GM18861 (cell line): ENCODE measurements at regions not wholly inside any gene's neighbourhood (a gene's known extent, or its start where the extent isn't known, plus 50 kb on each side); places are given as distances from the start of the nearest gene placed in this dataset.

Source experiments
- ATAC-seq: cut with Tn5 transposase; IDR thresholded peaks from one replicate; pipeline ENCODE4 v1.9.1; 2021; ENCODE audit not compliant: unreplicated experiment

DNA sequence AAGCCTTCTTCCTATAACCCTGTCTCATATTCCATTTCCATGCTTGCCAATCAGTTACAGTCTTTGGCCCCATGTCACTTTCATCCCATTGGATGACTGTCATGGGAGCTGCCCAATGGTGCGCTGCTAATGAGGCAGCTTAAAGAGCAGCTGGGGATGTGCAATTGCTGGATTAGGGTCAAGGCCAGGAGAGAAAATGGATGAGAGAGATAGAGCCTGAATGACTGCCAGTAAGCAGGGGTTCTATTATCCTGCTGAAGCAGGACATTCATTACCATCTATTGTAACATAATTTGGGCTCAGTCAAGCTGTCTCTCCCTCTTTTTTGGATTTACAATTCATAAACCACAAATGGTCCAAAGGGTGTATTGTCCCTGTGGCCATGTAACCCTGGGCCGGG lies 909.0 kb downstream of the CENPC start:
- no peak for ATAC-seq

DNA sequence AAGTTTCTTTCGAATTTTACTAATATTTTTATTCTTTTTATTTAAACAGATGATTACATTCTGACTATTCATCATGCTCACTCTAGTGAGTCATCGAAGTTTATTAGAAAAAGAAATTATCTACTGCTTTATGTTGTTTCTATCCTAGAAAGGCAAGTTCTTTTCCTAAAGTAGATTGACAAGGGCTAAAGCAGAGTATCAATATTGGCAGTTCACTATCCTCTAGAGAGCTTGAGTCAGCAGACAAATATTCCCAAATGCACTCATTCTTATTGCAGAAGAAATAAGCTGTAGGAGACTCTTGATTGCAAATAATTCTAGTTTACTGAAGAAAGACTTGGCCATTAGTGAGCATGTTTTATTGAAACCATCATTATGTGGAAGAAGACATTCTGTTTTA lies 911.8 kb downstream of the CENPC start:
- no peak for ATAC-seq

DNA sequence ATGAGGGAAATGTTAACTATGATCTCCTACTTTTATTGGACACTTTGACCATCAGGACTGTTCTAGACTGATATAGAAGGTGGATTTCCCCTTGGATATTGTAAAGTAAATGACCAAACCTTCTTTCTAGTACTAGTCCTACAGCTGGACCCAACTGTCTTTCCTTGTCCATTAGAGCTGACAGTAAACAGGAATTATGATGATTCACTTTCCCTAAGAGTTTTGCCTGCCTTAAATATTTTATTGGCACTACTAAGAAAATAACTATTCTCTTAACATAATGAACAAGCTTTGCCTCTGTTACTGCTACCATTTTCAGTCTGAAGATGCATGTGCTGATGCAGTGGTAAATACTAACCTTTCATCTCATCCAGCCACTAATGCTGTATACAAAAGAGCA lies 915.4 kb downstream of the CENPC start:
- no peak for ATAC-seq

DNA sequence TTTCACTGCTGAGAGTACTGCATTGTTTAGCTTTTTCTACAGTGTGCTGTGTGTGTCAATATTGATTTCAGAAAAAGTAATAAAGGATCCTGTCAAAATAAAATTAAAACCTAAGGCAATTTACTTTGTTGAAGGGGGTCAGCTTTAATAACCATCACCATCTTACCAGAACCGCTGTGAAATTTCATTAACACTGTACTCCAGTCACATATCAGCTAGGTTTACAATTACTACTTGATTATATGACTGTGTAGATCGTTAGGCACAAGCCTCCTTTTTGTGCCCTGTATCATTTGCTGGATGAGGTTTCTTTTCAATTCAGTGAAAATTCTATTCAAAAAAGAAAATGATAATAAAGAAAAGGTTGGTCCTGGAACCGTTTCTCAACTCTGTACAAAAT lies 917.2 kb downstream of the CENPC start:
- no peak for ATAC-seq

DNA sequence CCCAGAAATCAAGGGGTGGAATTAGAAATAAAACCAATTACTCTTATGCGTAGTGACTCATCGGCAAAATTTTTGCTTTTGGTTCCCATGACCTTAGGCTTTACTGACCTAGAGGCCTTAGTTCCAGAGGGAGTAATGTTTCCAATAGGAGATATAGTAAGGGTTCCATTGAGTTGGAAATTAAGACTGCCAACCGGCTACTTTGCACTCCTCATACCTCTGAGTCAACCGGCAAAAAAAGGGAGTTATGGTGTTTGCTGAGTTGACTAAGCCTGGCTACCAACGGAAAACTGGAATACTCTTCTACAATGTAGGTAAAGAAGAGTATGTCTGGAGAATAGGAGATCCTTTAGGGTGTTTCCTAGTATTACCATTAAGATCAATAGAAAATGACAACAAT lies 919.8 kb downstream of the CENPC start:
- ATAC-seq = no peak

DNA sequence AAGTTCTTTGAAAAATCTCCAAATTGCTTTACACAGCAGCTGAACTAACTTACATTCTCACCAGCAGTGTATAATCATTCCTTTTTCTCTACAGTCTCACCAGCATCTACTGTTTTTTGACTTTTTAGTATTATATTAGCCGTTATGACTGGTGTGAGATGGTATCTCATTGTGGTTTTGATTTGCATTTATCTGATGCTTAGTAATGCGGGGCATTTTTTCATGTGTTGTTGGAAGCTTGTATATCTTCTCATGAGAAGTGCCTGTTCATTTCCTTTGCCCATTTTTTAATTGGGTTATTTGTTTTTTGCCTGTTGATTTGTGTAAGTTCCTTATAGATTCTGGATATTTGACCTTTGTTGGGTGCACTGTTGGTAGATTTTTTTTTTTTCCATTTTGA lies 931.7 kb downstream of the CENPC start:
- no peak for ATAC-seq

DNA sequence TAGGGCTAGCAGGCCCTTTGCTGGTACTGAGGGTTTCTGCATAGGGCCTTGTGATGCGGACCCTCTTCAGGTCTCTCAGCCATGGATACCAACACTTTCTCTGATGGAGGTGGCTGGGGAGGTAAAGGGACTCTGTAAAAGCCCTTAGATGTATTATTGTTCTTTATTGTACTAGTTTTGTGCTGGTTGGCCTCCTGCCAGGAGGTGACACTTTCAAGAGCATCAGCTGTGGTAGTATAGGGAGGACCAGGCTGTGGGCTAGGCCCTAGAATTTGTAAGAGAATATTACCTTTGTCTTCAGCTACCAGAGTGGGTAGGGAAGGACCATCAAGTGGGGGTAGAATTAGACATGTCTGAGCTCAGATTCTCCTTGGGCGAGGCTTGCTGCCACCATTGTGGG lies 936.3 kb downstream of the CENPC start:
- ATAC-seq = no peak

DNA sequence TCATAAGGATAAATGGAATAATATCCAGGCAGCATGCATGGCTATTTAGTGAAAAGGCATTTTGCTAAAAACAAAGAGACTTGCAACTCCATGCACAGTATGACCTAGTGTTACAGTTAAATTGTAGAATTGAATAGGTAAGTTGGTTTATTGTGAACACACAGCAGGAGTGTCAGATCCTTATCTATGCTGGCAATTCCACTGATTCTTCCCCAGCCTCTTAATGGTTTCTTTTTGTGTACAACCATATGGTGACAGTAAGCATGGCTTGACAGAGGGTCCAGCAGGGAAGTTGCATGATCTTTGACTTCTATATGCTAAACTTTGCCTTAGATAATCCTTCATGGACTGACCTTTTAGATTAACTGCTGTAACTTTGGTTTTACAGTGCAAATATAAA lies 936.6 kb upstream of the EPHA5 start:
- no peak for ATAC-seq

DNA sequence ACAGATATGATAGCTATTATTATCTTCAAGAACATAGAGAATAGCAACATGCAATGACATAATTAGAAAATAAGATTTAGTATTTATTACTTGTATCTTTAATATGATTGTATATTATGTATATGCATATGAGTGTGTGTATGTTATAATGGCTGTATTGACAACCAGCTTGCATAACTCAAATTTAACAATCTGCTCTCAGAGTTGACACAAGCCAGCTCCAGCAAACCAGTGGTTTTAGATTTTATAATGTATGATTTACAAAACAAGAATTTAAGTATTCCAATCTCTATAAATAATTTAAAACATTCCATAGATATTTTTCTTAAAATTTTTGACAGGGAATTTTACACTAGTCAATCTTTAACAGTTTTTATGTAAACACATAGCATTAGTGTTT lies 935.9 kb upstream of the EPHA5 start:
- ATAC-seq = no peak

DNA sequence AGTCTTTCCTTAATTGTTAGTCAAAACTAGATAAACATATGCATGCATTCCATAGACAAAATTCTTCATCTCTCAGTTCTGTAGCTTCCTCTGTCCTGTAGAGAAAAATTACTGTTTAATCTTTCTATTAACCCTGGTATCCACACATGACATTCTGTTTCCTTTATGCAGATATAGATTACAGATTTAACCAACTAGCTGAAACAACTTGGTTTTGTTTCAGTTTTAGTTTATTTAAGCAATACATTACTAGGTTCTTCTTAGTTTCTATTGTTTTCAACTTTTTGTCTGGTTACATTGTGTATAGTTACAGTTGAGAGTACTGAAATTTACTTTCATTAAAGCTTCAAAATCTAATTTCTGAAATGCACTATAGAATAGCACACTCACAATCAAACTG lies 933.9 kb upstream of the EPHA5 start:
- ATAC-seq = no peak

DNA sequence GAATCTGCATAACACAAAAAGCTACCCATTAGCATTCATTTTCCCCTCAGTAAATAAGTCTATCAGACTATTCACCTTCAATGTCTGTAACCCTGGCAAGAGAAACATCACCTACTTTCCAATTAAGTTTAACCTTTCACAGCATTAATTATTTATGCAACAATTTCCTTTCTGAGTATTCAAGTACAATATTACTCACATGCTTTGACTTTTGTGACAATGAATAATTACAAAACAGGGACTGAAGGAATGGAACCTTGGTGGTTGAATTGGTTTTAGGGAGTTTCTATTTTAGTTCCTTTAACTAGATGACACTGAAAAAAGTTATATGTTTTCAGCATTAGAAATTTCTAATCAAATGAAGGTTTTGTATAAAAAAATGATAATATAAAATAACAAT lies 932.3 kb upstream of the EPHA5 start:
- ATAC-seq = no peak

DNA sequence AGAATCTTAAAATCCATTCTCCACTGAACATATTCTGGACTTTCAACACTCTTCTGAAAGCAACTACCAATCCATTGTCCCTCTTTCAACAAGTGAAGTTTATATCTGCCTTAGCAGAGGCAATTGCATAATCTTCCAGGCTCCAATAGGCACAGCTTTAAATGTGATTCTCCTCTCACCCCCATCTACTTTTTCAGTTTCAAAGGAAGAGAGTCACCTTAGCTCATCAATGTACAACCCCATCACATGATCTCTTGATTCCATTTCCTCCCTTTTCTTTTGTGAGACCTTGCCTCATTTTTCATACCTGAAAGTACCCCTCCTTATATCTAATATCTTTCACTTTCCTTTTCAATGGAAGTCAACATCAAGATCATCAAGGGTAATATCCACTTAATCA lies 921.7 kb upstream of the EPHA5 start:
- ATAC-seq = no peak

DNA sequence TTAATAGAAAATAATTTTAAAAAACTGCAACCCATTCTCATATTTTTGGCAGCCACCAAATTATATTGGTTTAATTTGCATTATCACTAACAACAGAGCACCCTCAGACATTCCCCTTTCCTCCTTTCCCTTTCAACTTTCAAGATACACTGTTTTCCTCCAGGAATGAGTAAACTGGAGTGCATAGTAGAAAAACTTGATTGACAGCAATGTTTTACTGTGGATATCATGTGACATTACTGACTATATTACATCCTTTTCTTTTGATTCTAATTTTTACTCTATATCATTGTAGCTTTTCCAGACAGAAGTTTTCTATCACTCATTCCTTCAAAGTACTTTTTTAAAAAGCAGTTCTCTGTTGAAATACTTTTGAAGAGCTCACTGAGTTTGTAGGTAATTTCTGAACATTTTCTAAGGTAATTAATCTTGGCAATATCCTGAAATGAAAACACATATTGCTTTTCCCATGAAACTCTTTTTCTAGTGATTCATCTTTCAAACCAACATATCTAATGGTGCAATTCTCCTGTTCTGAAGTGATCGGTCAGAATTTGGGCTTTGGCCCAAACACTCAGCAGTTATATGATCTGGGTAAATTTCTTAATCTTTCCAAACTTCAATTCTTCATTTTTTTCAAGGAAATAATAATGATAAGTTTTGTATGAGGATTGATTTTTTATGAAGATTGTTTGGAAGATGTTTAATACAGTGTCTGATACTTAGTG lies 920.4 kb upstream of the EPHA5 start:
- no peak for ATAC-seq

DNA sequence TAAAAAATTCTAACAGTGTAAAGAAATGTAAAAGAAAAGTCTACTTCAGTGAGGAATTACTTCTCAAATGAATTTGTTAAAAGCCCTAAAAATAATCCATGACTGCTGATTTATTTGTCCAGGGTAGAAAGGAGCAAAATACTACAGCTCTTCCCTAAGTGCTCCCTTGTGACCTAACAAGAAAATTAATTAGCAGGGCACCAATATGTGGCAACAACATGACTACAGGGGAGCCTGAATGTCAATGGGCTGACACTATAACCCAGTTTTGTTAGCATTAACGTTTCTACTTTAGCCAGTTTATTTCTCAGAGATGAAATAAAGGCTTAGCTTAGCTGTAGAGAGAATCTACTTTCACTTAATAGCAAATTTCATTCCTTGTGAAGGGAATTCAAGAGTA lies 918.9 kb upstream of the EPHA5 start:
- no peak for ATAC-seq

DNA sequence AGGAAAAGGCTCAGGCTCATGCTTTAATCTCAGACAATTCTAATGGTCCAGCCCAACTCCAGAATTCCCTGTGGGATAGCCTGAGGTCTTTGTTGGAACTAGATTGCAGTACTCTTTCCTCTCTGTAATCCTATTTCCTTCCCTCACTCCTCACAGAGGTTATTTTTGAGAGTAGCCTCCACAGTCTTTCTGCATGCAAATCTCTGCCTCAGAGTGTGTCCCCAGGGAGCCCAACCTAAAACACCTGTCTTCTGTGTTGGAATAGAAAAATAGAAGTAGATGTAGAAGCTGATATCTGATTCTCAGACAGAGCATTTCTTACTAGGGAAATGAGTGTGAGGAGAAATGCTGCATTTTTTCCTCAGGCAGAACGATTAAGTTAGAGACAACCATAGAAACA lies 915.5 kb upstream of the EPHA5 start:
- no peak for ATAC-seq

DNA sequence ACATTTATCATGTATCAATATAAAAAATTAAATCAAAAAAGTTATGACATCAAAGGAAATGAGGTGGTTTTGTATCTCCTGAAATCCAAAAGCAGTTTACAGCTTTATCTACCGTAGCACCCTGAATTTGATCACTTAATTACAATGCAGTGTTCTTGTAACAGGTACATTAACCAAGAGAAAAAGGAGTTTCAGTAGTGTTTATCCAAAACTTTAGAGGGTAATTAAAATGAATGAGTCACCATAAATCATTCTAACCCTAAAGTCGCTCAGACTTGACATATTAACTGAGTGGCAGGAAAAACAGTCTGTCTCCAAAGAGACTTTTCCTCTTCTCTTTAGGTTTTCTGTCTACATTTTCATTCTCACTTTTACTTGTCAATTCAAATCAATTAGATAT lies 907.6 kb upstream of the EPHA5 start:
- no peak for ATAC-seq

DNA sequence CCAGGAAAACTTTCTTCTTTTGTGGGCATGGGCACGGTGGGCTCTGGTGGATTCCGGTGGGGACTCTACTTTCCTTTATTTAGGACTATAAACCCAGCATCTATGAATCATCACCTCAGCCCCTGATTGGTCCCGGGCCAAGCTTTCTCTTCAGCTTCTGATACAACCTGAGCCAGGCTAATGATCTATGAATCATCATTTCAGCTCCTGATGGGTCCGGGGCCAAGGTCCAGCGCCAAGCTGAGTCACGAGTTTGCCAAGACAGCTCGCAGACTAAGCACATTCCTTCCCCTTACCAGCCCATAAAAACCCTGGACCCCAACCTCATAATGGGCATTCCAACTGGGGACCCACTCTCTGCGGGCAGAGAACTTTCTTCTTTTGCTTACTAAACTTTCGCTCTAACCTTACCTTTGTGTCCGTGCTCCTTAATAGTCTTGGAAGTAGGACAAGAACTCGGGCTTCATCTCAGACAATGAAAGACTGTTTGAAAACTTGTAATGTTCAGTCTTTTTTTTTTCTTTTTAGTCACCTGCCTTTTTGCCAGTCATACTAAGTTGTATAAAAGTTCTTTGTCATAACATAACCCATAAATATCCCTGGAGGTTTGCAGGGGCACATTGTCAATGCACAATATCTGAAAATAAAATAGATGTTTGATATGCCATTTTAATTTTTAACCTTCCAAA lies 904.9 kb upstream of the EPHA5 start:
- no peak for ATAC-seq

DNA sequence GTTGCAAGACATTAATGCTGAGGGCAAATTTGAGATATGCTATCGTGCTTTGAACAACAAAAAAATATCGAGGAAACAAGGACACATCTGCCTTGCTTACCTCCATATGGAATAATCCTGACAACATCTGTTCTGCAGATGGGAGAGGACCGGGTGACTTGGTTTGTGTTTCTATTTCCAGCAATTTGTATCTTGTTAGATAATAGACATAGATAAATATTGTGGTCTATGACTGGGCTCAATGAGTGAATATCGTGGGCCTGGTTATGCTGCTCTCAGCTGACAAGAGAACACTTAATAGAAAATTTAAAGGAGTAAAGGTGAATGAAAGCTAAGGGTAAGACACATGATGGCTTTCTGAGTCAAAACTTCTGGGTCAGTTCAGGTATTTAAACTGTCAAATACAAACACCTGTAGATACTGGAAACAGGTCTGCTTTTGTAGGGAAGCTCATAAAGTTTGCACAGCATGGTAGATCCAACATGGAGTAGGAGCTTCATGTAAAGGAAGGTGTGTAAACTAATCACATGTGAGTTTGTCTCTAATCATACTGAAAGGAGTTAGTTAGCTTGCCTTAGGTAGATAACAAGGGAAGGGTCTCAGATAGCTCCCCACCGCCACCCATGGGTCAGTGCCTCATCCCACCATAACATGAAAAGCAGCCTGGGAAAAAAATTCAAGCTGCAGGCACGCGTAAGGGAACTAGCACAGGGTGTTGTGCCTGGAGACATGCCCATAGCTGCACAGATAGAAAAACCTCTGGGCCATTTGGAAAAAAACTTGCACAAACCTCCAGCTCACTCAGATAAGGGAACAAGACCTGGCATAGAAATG lies 904.1 kb upstream of the EPHA5 start:
- ATAC-seq = no peak

DNA sequence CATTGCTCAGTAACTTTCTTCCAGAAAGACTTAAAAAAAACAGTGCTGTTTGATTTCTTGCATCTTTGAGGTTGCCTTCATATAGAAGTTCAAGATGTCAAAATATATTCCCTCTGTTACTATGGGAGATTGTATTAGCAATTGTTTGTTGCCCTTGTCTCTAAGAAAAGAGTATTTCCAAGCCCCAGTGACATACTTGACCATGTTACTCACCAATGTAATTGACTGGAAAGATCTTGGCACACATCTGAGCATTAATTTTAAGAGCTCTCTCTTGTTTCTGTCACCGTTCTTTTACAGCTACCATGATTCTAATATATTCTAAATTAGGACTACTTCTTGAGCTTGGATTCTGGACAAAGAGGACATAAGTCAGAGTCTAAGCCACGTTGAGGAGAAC lies 902.7 kb upstream of the EPHA5 start:
- ATAC-seq = no peak

DNA sequence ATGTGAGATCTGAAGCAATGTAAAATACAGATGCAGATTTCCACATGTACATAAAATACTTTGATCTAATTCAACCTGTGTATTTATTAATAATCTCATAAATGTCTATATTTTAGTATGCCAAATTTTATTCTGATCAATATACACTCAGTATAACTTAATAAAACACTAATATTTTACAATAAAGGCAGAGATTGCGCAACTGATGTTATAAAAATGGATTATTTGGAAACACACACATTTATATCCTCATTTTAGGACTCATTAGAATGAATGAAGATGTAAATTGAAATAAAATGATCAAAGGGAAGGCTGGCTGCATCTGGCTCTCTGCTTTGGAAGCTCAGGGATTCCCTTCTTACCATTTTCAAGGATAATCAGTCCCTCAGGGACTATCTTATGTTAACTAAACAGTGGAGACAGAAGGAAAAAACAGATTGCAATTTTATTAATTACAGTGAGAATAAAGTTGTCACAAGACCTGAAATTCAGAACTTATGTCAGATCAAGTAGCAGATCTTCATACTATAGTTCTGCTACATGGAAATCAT lies 900.9 kb upstream of the EPHA5 start:
- no peak for ATAC-seq

DNA sequence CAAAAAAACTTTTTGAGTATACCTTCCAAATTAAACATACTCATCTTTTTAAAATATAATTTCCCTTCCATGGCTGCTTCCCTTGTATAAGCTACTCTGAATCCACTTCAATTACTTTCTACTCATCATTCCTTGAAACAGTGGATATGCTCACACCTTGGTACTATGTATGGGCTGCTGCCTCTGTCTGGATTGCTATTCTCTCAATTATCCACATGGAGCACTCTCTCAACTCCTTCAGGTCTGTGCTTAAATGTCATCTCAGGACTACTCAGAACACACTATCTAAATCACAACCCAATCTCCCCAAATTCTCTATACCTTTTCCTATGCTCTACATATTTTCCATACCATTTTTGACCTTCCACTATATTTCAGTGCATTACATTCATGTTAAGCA lies 898.9 kb upstream of the EPHA5 start:
- ATAC-seq = no peak

DNA sequence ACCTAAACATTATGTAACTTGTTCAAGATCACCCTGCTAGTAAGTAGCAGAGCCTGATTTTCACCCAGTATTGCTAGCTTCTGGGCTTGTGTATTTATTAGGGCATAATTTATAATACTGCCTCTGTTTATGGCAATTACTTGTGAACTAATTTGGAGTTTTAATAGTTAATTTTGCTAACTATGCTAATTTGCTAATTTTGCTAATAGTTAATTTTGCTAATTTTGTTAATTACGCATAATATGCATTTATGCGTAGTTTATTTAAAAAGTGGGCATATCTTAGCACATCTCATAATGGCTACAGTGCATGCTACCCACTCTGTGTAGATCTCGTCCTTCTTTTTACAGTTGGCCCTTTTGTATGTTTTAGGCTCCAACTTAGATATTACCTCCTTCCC lies 898.1 kb upstream of the EPHA5 start:
- ATAC-seq = no peak
